ENCODE measurements at regions not wholly inside any gene's neighbourhood (a gene's known extent, or its start where the extent isn't known, plus 50 kb on each side); places are given as distances from the start of the nearest gene placed in this dataset.

DNA sequence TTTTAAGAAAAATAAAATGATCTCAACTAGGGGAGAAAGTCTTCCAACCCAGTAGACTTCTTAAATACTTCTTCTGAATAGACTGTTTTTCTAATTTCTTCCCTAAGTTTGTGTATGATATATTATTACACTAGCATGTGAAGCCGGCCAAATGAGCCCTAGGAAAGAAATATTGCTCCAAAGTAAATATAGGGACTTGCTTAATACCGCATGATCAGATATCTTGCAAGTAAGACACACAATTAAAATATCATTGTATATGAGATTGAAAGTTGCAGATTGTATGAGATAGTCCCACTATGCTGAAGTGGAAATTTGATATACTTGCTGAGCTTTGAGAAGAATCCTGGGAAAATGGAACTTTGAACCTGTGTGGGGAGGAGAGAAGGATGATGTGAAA lies 225.7 kb downstream of the BAMBI start:
- Mint-ChIP-seq H3K27me3 (ENCODE audit: low read depth in 3 of 3) (peaks cover 0 to 9% (median 7%) of the 10 kb centered on the region in 3 donors), H3K4me3 (no peak overlapping the region), H3K9me3 (peaks cover 0 to 9% (median 2%) of the 10 kb centered on the region in 7 donors), H3K27ac (no peak overlapping the region), H3K36me3 (no peaks in the 10 kb centered on the region), H3K4me1 (no peaks in the 10 kb centered on the region)
- no peak overlapping the region for H3K4me2 ChIP-seq (replicated peaks; ENCODE audit: extremely low read depth, low read length, poor library complexity, severe bottlenecking)
- H3K36me3 ChIP-seq (replicated peaks in 1 of 2; ENCODE audit: control insufficient read depth in 1 of 2, insufficient read depth in 2 of 2, low read length in 2 of 2), result no peaks in the 10 kb centered on the region
- H3K27ac ChIP-seq (ENCODE audit: low read depth in 1 of 2, low read length in 2 of 2), result no peak overlapping the region
- no peaks in the 10 kb centered on the region for H3K79me2 ChIP-seq (ENCODE audit: insufficient read depth, low read length)
- no CpG with 5 or more reads among the region's 2 CpGs for WGBS (ENCODE audit: insufficient coverage)
- intact Hi-C loops (cut with micrococcal nuclease), result no loop called here
- H3K4me3 ChIP-seq (replicated peaks in 1 of 3; ENCODE audit: low read depth in 2 of 3, low read length in 3 of 3), result no peak overlapping the region
- no peak for DNase-seq
- no peak overlapping the region for H3K9ac ChIP-seq (ENCODE audit: insufficient read depth, low read length, poor library complexity, severe bottlenecking)
- H3K4me1 ChIP-seq (ENCODE audit: control insufficient read depth in 1 of 2, insufficient read depth in 2 of 2, low read length in 2 of 2), result no peaks in the 10 kb centered on the region
- no peaks in the 10 kb centered on the region for H4K20me1 ChIP-seq (ENCODE audit: insufficient read depth, low read length)
- H3K27me3 ChIP-seq (ENCODE audit: control insufficient read depth in 2 of 2, insufficient read depth in 2 of 2, low read length in 2 of 2), result no peaks in the 10 kb centered on the region
- TF ChIP-seq, protein P1, sequence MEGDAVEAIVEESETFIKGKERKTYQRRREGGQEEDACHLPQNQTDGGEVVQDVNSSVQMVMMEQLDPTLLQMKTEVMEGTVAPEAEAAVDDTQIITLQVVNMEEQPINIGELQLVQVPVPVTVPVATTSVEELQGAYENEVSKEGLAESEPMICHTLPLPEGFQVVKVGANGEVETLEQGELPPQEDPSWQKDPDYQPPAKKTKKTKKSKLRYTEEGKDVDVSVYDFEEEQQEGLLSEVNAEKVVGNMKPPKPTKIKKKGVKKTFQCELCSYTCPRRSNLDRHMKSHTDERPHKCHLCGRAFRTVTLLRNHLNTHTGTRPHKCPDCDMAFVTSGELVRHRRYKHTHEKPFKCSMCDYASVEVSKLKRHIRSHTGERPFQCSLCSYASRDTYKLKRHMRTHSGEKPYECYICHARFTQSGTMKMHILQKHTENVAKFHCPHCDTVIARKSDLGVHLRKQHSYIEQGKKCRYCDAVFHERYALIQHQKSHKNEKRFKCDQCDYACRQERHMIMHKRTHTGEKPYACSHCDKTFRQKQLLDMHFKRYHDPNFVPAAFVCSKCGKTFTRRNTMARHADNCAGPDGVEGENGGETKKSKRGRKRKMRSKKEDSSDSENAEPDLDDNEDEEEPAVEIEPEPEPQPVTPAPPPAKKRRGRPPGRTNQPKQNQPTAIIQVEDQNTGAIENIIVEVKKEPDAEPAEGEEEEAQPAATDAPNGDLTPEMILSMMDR (IDR thresholded peaks at IDR 0.05), result no peak
- H3K9me3 ChIP-seq (replicated peaks in 1 of 2; ENCODE audit: control insufficient read depth in 1 of 2, insufficient read depth in 1 of 2, low read length in 2 of 2), result no peaks in the 10 kb centered on the region
- no peak overlapping the region for H2AFZ ChIP-seq (ENCODE audit: insufficient read depth, low read depth, low read length, poor library complexity, severe bottlenecking)

DNA sequence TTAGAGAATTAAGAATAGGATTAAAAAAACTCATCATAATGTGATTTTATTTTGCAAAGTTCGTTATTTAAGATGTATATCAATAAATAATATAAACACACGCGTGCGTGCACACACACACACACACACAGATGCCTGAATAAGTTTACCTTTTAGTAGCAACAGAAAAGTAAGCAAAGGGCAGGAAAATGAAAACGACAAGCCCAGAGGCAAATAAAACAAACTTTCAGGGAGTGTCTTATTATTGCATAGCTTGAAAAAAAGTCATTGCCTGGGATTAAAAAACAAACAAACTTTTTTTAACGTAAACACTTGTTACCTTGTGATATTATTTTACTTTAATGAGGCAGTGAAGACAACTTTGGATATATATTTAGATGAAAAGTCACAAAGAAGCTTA lies 226.4 kb downstream of the BAMBI start:
- Histone ChIP-seq H3K79me2 (ENCODE audit: insufficient read depth, low read length) (no peaks in the 10 kb centered on the region), H3K9ac (ENCODE audit: insufficient read depth, low read length, poor library complexity, severe bottlenecking) (no peak overlapping the region), H2AFZ (ENCODE audit: insufficient read depth, low read depth, low read length, poor library complexity, severe bottlenecking) (no peak overlapping the region), H3K4me1 (ENCODE audit: control insufficient read depth in 1 of 2, insufficient read depth in 2 of 2, low read length in 2 of 2) (no peaks in the 10 kb centered on the region), H3K4me3 (replicated peaks in 1 of 3; ENCODE audit: low read depth in 2 of 3, low read length in 3 of 3) (no peak overlapping the region), H3K4me2 (replicated peaks; ENCODE audit: extremely low read depth, low read length, poor library complexity, severe bottlenecking) (no peak overlapping the region), H3K27ac (ENCODE audit: low read depth in 1 of 2, low read length in 2 of 2) (no peak overlapping the region), H3K36me3 (replicated peaks in 1 of 2; ENCODE audit: control insufficient read depth in 1 of 2, insufficient read depth in 2 of 2, low read length in 2 of 2) (no peaks in the 10 kb centered on the region), H4K20me1 (ENCODE audit: insufficient read depth, low read length) (no peaks in the 10 kb centered on the region), H3K9me3 (replicated peaks in 1 of 2; ENCODE audit: control insufficient read depth in 1 of 2, insufficient read depth in 1 of 2, low read length in 2 of 2) (no peaks in the 10 kb centered on the region), H3K27me3 (ENCODE audit: control insufficient read depth in 2 of 2, insufficient read depth in 2 of 2, low read length in 2 of 2) (no peaks in the 10 kb centered on the region)
- H3K4me1 Mint-ChIP-seq, result no peaks in the 10 kb centered on the region
- H3K4me3 Mint-ChIP-seq, result no peak overlapping the region
- TF ChIP-seq, protein P1 (IDR thresholded peaks at IDR 0.05), result no peak
- DNase-seq, result no peak
- intact Hi-C loops (cut with micrococcal nuclease), result no loop called here
- peaks cover 0 to 9% (median 2%) of the 10 kb centered on the region in 7 donors for H3K9me3 Mint-ChIP-seq
- H3K36me3 Mint-ChIP-seq, result no peaks in the 10 kb centered on the region
- peaks cover 0 to 9% (median 7%) of the 10 kb centered on the region in 3 donors for H3K27me3 Mint-ChIP-seq (ENCODE audit: low read depth in 3 of 3)
- WGBS (ENCODE audit: insufficient coverage), result no CpG with 5 or more reads among the region's 6 CpGs
- no peak overlapping the region for H3K27ac Mint-ChIP-seq
